ENCODE measurements at regions not wholly inside any gene's neighbourhood (a gene's known extent, or its start where the extent isn't known, plus 50 kb on each side); places are given as distances from the start of the nearest gene placed in this dataset.

GRCh38 chr9:85433046-85433445 lies 308.7 kb downstream of the AGTPBP1 start:
- H3K4me3 ChIP-seq, result no peak overlapping the region
- no peaks in the 10 kb centered on the region for H3K36me3 ChIP-seq
- peaks cover 23% of the 10 kb centered on the region for H3K27me3 ChIP-seq (ENCODE audit: low read depth)
- intact Hi-C loops (cut with micrococcal nuclease), result no loop called here
- DNase-seq, result no peak
- H3K4me1 ChIP-seq, result peaks cover 14% of the 10 kb centered on the region
- no peak for TF ChIP-seq CTCF (IDR thresholded peaks at IDR 0.05; ENCODE audit: borderline replicate concordance)
- H3K27ac ChIP-seq (replicated peaks), result no peak overlapping the region
- H3K9me3 ChIP-seq (replicated peaks), result peaks cover 26% of the 10 kb centered on the region

- Histone ChIP-seq H3K9me3 (replicated peaks) (peaks cover 21% of the 10 kb centered on the region), H3K27me3 (ENCODE audit: low read depth) (peaks cover 23% of the 10 kb centered on the region), H3K36me3 (no peaks in the 10 kb centered on the region), H3K4me1 (peaks cover 14% of the 10 kb centered on the region), H3K4me3 (no peak overlapping the region), H3K27ac (replicated peaks) (no peak overlapping the region)
- no peak for TF ChIP-seq CTCF (IDR thresholded peaks at IDR 0.05; ENCODE audit: borderline replicate concordance)
- DNase-seq, result no peak
- intact Hi-C loops (cut with micrococcal nuclease), result no loop called here
These were observed 309.2 kb downstream of the AGTPBP1 start for GRCh38 chr9:85432599-85432998.

- Histone ChIP-seq H3K27me3 (ENCODE audit: low read depth) (peaks cover 29% of the 10 kb centered on the region), H3K9me3 (replicated peaks) (peaks cover 12% of the 10 kb centered on the region), H3K4me1 (peaks cover 14% of the 10 kb centered on the region), H3K4me3 (no peak overlapping the region), H3K36me3 (no peaks in the 10 kb centered on the region), H3K27ac (replicated peaks) (peak overlapping the region; percentile 62)
- intact Hi-C loops (cut with micrococcal nuclease), result no loop called here
- TF ChIP-seq CTCF (IDR thresholded peaks at IDR 0.05; ENCODE audit: borderline replicate concordance), result no peak
- DNase-seq, result no peak
These were observed 310.2 kb downstream of the AGTPBP1 start for GRCh38 chr9:85431339-85432102.

GRCh38 chr9:85430659-85431338 lies 311.0 kb downstream of the AGTPBP1 start:
- H3K36me3 ChIP-seq, result no peaks in the 10 kb centered on the region
- DNase-seq, result no peak
- peaks cover 5% of the 10 kb centered on the region for H3K9me3 ChIP-seq (replicated peaks)
- H3K4me1 ChIP-seq, result peaks cover 14% of the 10 kb centered on the region
- peaks cover 34% of the 10 kb centered on the region for H3K27me3 ChIP-seq (ENCODE audit: low read depth)
- peak overlapping the region; percentile 62 for H3K27ac ChIP-seq (replicated peaks)
- H3K4me3 ChIP-seq, result no peak overlapping the region
- intact Hi-C loops (cut with micrococcal nuclease), result no loop called here
- TF ChIP-seq CTCF (IDR thresholded peaks at IDR 0.05; ENCODE audit: borderline replicate concordance), result no peak

- intact Hi-C loops (cut with micrococcal nuclease), result no loop called here
- TF ChIP-seq CTCF (IDR thresholded peaks at IDR 0.05; ENCODE audit: borderline replicate concordance), result no peak
- Histone ChIP-seq H3K36me3 (no peaks in the 10 kb centered on the region), H3K9me3 (replicated peaks) (peaks cover 5% of the 10 kb centered on the region), H3K4me3 (no peak overlapping the region), H3K27ac (replicated peaks) (no peak overlapping the region), H3K27me3 (ENCODE audit: low read depth) (peaks cover 29% of the 10 kb centered on the region), H3K4me1 (peaks cover 14% of the 10 kb centered on the region)
- no peak for DNase-seq
These were observed 313.5 kb downstream of the AGTPBP1 start for GRCh38 chr9:85428230-85428629.

All from left ventricle myocardium inferior (tissue), 1 donor.